HL-60 (cell line): ENCODE measurements at regions not wholly inside any gene's neighbourhood (a gene's known extent, or its start where the extent isn't known, plus 50 kb on each side); places are given as distances from the start of the nearest gene placed in this dataset.

Source experiments
- CTCF ChIP-seq: IDR thresholded peaks from one replicate; pipeline ENCODE4 v1.5.1; 2011; ENCODE audit warnings: low read length, control low read depth, inconsistent platforms; ENCODE audit not compliant: insufficient read depth
- GABPA ChIP-seq: IDR thresholded peaks from 2 replicates; pipeline ENCODE4 v1.6.1; 2012; ENCODE audit warnings: low read depth
- POLR2AphosphoS5 ChIP-seq: IDR thresholded peaks from 2 replicates; pipeline ENCODE4 v1.6.1; 2012; ENCODE audit warnings: low read depth
- REST ChIP-seq: IDR thresholded peaks from 2 replicates; pipeline ENCODE4 v1.6.1; 2012; ENCODE audit warnings: low read depth; ENCODE audit not compliant: insufficient replicate concordance
- SPI1 ChIP-seq: IDR thresholded peaks from 2 replicates; pipeline ENCODE4 v1.6.1; 2012; ENCODE audit warnings: low read depth, mild to moderate bottlenecking, borderline replicate concordance

GRCh38 chr12:30047516-30048254 is 263.9 kb upstream of the TMTC1 start:
- TF ChIP-seq POLR2AphosphoS5 = no peak
- TF ChIP-seq CTCF = no peak
- no peak for TF ChIP-seq REST
- TF ChIP-seq GABPA = no peak
- TF ChIP-seq SPI1 = no peak
